ENCODE measurements at regions not wholly inside any gene's neighbourhood (a gene's known extent, or its start where the extent isn't known, plus 50 kb on each side); places are given as distances from the start of the nearest gene placed in this dataset.

DNA sequence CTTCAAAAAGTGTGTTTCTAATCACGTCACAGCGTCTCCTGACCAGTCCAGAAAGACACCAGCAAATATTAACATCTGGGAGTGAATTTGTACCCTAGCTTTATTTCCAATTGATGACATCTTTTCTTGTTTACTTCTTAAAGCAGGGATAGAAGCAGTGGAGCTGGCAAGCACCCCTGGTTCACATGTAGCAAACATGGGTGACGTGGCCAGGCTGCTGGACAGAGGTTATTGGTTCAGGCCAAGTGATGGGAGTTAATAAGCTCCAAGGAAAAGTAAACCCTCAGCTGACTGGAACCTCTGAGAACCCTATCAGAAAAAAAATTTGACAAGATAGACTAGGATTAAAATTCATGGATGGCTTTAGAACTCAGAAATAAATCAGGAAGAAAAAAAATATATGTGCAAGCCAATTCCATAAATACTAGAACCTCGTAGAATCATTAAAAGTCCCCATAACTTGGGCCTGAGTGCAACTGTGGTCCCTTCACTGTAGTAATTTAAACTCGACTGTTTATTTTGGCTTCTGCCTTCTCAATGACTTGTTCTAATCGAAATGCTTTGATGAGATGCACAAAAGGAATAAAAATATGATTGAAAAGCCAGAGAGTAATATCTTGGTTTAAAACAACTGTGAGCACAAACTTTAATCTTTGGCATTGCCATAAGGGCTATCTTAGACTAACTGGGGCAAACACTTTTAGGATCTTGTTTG is 121.5 kb upstream of the CTAGE1 start:
- Histone ChIP-seq H3K36me3 (ENCODE audit: control insufficient read depth in 5 of 5, insufficient read depth in 5 of 5, low read length in 5 of 5) (no peaks in the 10 kb centered on the region), H3K27ac (ENCODE audit: low read depth, low read length) (peak overlapping the region; percentile 6), H3K27me3 (ENCODE audit: control insufficient read depth in 5 of 5, insufficient read depth in 4 of 5, low read length in 5 of 5) (no peaks in the 10 kb centered on the region), H3K9ac (ENCODE audit: low read length in 5 of 5) (no peak overlapping the region), H3K4me1 (ENCODE audit: control insufficient read depth in 5 of 5, insufficient read depth in 5 of 5, low read length in 5 of 5) (peaks cover 0 to 23% (median 16%) of the 10 kb centered on the region in 5 donors), H3K9me3 (ENCODE audit: control insufficient read depth in 5 of 5, low read length in 5 of 5) (no peaks in the 10 kb centered on the region), H3K4me3 (ENCODE audit: low read depth in 1 of 5, low read length in 5 of 5) (no peak overlapping the region)

DNA sequence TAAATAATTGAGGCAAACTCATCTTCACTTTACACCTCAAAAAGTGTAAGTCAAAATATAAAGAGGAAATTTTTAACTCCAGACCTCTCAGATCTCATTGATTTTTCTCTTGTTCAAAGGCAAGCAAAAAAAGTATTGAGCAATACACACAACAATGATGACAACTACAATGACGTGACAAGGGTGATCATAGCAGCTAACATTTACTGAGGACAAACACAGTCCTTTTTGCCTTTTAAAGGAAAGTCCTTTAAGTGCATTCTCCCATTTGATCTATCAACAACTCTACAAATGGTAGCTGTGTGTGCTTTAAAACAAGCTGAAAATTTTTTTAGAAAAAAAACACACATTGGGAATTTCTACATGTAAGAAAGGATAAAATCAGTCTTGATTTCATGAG is 123.5 kb upstream of the CTAGE1 start:
- Histone ChIP-seq H3K27me3 (ENCODE audit: control insufficient read depth in 5 of 5, insufficient read depth in 4 of 5, low read length in 5 of 5) (no peaks in the 10 kb centered on the region), H3K9ac (ENCODE audit: low read length in 5 of 5) (no peak overlapping the region), H3K4me1 (ENCODE audit: control insufficient read depth in 5 of 5, insufficient read depth in 5 of 5, low read length in 5 of 5) (peaks cover 0 to 34% (median 18%) of the 10 kb centered on the region in 5 donors), H3K27ac (ENCODE audit: low read depth, low read length) (no peak overlapping the region), H3K9me3 (ENCODE audit: control insufficient read depth in 5 of 5, low read length in 5 of 5) (no peaks in the 10 kb centered on the region), H3K36me3 (ENCODE audit: control insufficient read depth in 5 of 5, insufficient read depth in 5 of 5, low read length in 5 of 5) (no peaks in the 10 kb centered on the region), H3K4me3 (ENCODE audit: low read depth in 1 of 5, low read length in 5 of 5) (no peak overlapping the region)

DNA sequence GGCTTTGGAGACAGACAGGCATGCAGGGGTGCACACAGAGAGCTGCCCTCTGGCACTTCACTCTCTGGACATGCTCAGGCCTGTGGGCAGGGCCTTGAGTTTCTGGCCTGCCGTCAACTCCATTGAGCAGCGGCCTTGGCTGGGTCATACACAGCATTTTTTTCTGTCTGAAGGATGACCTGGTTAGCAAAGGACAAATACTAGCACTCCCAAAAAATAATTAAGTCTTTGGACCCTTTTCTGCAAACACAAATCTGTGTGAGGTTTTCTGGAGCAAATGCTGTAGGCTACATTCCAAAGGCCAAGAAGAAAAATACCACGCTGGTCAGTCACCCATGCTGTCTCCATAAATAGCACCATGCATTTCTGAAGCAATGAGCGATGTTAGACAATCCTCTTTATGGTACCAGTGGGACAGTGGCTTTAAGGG is 124.7 kb upstream of the CTAGE1 start:
- no peak overlapping the region for H3K27ac ChIP-seq (ENCODE audit: low read depth, low read length)

DNA sequence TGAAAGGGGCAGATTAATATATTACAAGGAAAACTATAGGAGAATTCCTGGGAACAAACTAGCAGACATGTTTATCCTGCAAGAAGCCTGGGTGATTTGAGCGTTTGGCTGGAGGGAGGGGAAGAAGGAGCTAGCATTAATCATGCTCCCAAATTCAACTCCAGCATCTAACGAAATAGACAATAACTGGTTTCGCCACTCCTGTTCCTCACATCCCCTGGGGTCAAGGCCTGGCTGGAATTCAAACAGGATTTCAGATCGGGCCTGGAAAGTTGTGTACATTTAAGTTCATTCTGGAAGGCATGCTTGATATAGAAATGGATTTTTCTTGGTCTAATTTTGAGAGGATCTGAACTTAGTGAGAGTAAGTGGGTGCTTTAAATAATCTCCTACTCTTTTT is 126.1 kb upstream of the CTAGE1 start:
- no peaks in the 10 kb centered on the region for H3K27me3 ChIP-seq (ENCODE audit: control insufficient read depth in 5 of 5, insufficient read depth in 4 of 5, low read length in 5 of 5)
- no peak overlapping the region for H3K27ac ChIP-seq (ENCODE audit: low read depth, low read length)
- no peak overlapping the region for H3K4me3 ChIP-seq (ENCODE audit: low read depth in 1 of 5, low read length in 5 of 5)
- no peaks in the 10 kb centered on the region for H3K36me3 ChIP-seq (ENCODE audit: control insufficient read depth in 5 of 5, insufficient read depth in 5 of 5, low read length in 5 of 5)
- no peak overlapping the region for H3K9ac ChIP-seq (ENCODE audit: low read length in 5 of 5)
- no peaks in the 10 kb centered on the region for H3K9me3 ChIP-seq (ENCODE audit: control insufficient read depth in 5 of 5, low read length in 5 of 5)
- peaks cover 0 to 34% (median 22%) of the 10 kb centered on the region in 5 donors for H3K4me1 ChIP-seq (ENCODE audit: control insufficient read depth in 5 of 5, insufficient read depth in 5 of 5, low read length in 5 of 5)

More for the DNA sequence above, 124.7 kb upstream of the CTAGE1 start:
- no peaks in the 10 kb centered on the region for H3K9me3 ChIP-seq (ENCODE audit: control insufficient read depth in 5 of 5, low read length in 5 of 5)
- H3K36me3 ChIP-seq (ENCODE audit: control insufficient read depth in 5 of 5, insufficient read depth in 5 of 5, low read length in 5 of 5), result no peaks in the 10 kb centered on the region
- no peak overlapping the region for H3K4me3 ChIP-seq (ENCODE audit: low read depth in 1 of 5, low read length in 5 of 5)
- no peaks in the 10 kb centered on the region for H3K27me3 ChIP-seq (ENCODE audit: control insufficient read depth in 5 of 5, insufficient read depth in 4 of 5, low read length in 5 of 5)
- H3K4me1 ChIP-seq (ENCODE audit: control insufficient read depth in 5 of 5, insufficient read depth in 5 of 5, low read length in 5 of 5), result peaks cover 0 to 34% (median 20%) of the 10 kb centered on the region in 5 donors
- H3K9ac ChIP-seq (ENCODE audit: low read length in 5 of 5), result no peak overlapping the region

DNA sequence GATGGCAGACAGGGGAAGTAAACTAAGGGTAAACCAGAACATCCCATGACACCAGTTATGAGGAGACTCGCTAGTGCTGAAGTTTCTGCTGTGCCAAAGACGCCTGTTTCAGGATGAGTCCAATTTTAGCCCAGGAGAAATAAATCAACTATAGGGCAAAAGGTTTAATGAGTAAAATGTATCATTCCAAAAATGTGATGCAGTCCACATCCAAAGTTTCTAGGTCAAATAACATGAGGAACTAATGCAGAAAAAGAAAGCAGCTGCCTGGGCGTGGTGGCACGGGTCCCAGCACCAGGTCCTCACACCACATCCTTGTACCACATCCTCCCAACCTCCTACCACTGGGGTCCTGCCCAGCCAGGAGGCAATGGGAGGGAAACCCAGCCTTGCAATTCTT is 126.9 kb upstream of the CTAGE1 start:
- Histone ChIP-seq H3K27ac (ENCODE audit: low read depth, low read length) (no peak overlapping the region), H3K9me3 (ENCODE audit: control insufficient read depth in 5 of 5, low read length in 5 of 5) (no peaks in the 10 kb centered on the region), H3K36me3 (ENCODE audit: control insufficient read depth in 5 of 5, insufficient read depth in 5 of 5, low read length in 5 of 5) (no peaks in the 10 kb centered on the region), H3K4me1 (ENCODE audit: control insufficient read depth in 5 of 5, insufficient read depth in 5 of 5, low read length in 5 of 5) (peaks cover 0 to 34% (median 21%) of the 10 kb centered on the region in 5 donors), H3K27me3 (ENCODE audit: control insufficient read depth in 5 of 5, insufficient read depth in 4 of 5, low read length in 5 of 5) (peaks cover 0 to 3% (median 0%) of the 10 kb centered on the region in 5 donors), H3K4me3 (ENCODE audit: low read depth in 1 of 5, low read length in 5 of 5) (no peak overlapping the region), H3K9ac (ENCODE audit: low read length in 5 of 5) (no peak overlapping the region)

DNA sequence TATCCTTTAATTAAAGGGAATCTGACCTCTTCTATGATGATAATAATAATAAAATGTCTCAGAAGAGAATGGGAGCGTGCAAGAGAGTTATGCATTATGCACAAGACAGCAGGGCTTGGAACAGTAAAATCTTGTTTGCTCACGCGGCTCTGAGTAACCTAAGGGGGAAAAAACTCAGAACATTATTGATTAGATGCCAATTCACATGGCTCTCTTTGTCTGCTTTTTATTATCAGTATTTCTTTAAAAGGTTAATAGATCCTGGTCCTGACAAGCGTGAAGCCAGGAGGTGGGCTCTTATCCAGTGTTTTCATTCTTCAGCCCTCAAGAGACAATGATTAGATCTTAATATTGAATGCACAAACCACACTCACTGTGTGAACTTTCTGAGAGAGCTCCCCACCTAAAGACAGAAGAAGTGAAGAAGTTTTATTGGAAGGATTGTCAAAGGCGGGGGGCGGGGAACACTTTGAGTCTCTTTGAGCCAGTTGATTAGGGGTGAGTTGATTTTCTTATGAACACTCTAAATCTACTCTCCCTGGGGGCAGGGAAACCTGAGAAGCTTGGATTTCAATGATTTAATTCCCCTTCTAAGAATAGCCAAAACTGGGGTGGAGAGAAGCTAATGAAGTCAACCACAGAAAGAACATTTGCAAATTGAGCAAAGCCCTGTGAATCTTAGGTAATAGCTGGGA is 127.5 kb upstream of the CTAGE1 start:
- no peaks in the 10 kb centered on the region for H3K36me3 ChIP-seq (ENCODE audit: control insufficient read depth in 5 of 5, insufficient read depth in 5 of 5, low read length in 5 of 5)
- H3K27ac ChIP-seq (ENCODE audit: low read depth, low read length), result no peak overlapping the region
- H3K9ac ChIP-seq (ENCODE audit: low read length in 5 of 5), result no peak overlapping the region
- H3K4me1 ChIP-seq (ENCODE audit: control insufficient read depth in 5 of 5, insufficient read depth in 5 of 5, low read length in 5 of 5), result peaks cover 0 to 34% (median 21%) of the 10 kb centered on the region in 5 donors
- H3K27me3 ChIP-seq (ENCODE audit: control insufficient read depth in 5 of 5, insufficient read depth in 4 of 5, low read length in 5 of 5), result peaks cover 0 to 3% (median 0%) of the 10 kb centered on the region in 5 donors
- no peak overlapping the region for H3K4me3 ChIP-seq (ENCODE audit: low read depth in 1 of 5, low read length in 5 of 5)
- no peaks in the 10 kb centered on the region for H3K9me3 ChIP-seq (ENCODE audit: control insufficient read depth in 5 of 5, low read length in 5 of 5)

DNA sequence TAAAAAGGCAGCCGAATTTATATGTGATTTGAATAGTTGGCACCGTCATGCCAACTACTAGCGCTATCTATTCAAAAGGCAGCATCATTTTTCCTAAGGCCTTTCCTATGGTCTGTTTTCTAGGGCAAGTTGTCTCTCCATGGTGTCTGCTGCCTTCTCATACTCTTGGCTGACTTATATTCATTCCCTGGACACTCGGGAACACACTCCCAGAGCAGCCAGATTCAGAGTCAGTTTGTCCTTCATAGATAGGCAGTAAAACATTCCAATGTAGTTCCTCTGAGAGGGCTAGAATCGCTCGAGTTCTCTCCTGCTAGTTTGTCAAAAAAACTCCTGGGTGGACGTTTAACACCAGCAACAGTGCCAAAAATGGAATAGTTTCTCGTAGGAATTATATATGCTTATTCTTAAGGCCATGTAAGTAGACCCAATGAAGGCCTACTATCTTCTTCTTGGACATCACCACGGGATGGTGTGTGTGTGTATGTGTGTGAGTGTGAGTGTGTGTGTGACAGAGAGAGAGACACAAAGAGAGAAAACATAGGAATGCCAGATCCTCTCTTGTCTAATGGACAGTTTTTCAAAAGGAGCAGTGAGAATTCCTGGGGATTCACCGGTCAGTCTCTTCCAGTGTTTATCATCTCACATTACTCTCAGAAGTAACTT is 129.3 kb upstream of the CTAGE1 start:
- Histone ChIP-seq H3K4me3 (ENCODE audit: low read depth in 1 of 5, low read length in 5 of 5) (no peak overlapping the region), H3K9me3 (ENCODE audit: control insufficient read depth in 5 of 5, low read length in 5 of 5) (no peaks in the 10 kb centered on the region), H3K27me3 (ENCODE audit: control insufficient read depth in 5 of 5, insufficient read depth in 4 of 5, low read length in 5 of 5) (peaks cover 0 to 3% (median 0%) of the 10 kb centered on the region in 5 donors), H3K4me1 (ENCODE audit: control insufficient read depth in 5 of 5, insufficient read depth in 5 of 5, low read length in 5 of 5) (peaks cover 0 to 30% (median 20%) of the 10 kb centered on the region in 5 donors), H3K27ac (ENCODE audit: low read depth, low read length) (no peak overlapping the region), H3K9ac (ENCODE audit: low read length in 5 of 5) (no peak overlapping the region), H3K36me3 (ENCODE audit: control insufficient read depth in 5 of 5, insufficient read depth in 5 of 5, low read length in 5 of 5) (no peaks in the 10 kb centered on the region)

DNA sequence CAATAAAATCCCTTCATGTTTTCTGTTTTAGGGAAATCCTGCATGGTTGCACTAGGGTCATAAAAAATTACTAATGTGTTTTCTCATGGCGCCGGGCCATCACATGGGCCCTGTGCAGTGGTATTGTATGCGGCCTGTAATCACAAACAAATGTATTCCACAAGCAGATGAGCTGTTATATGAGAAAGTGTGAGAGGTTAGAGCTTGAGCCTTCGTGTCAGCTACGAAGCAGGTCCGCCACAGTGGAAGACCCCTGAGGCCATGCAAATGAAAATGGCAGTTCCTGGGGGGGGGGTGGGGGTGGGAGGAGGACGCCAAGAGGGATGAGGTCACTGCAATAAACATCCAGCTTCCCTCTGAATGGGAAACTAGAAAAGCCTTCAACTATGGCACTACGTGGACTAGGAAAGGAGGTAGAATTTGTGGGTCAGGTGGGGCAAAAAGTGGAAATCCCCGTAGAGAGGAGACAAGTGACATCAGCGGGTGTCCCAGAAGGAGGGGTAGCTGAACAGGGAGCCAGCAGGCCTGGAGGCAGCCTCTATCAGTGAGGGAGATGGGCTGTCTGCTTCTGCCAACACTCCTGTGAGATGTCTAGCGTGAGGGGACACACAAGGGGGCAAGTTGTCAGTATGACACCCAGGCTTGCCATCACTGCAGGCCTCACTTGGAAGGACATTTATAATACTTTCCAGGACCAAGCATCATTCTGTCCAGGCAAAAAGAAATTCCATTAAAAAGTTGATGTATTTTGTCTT is 130.3 kb upstream of the CTAGE1 start:
- H3K27ac ChIP-seq (ENCODE audit: low read depth, low read length), result no peak overlapping the region
- no peaks in the 10 kb centered on the region for H3K36me3 ChIP-seq (ENCODE audit: control insufficient read depth in 5 of 5, insufficient read depth in 5 of 5, low read length in 5 of 5)
- no peak overlapping the region for H3K4me3 ChIP-seq (ENCODE audit: low read depth in 1 of 5, low read length in 5 of 5)
- no peak overlapping the region for H3K9ac ChIP-seq (ENCODE audit: low read length in 5 of 5)
- H3K4me1 ChIP-seq (ENCODE audit: control insufficient read depth in 5 of 5, insufficient read depth in 5 of 5, low read length in 5 of 5), result peaks cover 0 to 23% (median 20%) of the 10 kb centered on the region in 5 donors
- no peaks in the 10 kb centered on the region for H3K9me3 ChIP-seq (ENCODE audit: control insufficient read depth in 5 of 5, low read length in 5 of 5)
- H3K27me3 ChIP-seq (ENCODE audit: control insufficient read depth in 5 of 5, insufficient read depth in 4 of 5, low read length in 5 of 5), result peaks cover 0 to 3% (median 0%) of the 10 kb centered on the region in 5 donors

DNA sequence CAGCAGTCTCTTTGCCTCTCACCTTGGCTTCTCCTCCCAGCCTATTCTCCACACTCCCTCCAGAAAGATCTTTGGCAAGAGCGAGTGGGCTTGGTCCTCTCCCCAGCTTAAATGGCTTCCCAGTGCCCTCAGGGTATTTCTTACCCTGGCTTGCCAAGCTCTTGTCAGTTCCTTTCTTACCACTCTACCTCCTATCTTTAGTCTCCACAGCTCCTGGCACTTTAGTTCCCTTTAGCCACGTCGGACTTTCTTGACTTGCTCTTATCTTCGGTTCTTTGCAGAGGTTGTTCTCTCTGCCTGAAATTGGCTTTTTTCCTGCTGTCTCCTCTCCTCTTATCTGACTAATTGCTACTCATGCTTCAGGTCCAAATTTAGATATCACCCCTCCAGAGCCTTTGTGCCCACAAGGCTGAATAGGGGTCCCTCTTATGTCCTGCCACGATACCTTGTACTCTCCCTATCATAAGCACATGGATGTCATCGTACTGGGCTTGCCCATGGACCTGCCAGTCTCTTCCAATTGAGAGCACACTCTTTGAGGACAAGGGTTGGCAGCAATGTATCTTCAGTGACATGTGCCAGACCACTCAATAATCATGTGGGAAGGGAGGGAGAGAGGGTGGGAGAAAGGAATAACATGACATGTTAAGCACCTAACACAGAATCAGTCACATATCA is 131.7 kb upstream of the CTAGE1 start:
- Histone ChIP-seq H3K36me3 (ENCODE audit: control insufficient read depth in 5 of 5, insufficient read depth in 5 of 5, low read length in 5 of 5) (no peaks in the 10 kb centered on the region), H3K4me3 (ENCODE audit: low read depth in 1 of 5, low read length in 5 of 5) (no peak overlapping the region), H3K9ac (ENCODE audit: low read length in 5 of 5) (no peak overlapping the region), H3K27ac (ENCODE audit: low read depth, low read length) (no peak overlapping the region), H3K4me1 (ENCODE audit: control insufficient read depth in 5 of 5, insufficient read depth in 5 of 5, low read length in 5 of 5) (peaks cover 0 to 15% (median 8%) of the 10 kb centered on the region in 5 donors), H3K27me3 (ENCODE audit: control insufficient read depth in 5 of 5, insufficient read depth in 4 of 5, low read length in 5 of 5) (peaks cover 0 to 3% (median 0%) of the 10 kb centered on the region in 5 donors), H3K9me3 (ENCODE audit: control insufficient read depth in 5 of 5, low read length in 5 of 5) (no peaks in the 10 kb centered on the region)
